ENCODE measurements at regions not wholly inside any gene's neighbourhood (a gene's known extent, or its start where the extent isn't known, plus 50 kb on each side); places are given as distances from the start of the nearest gene placed in this dataset.

DNA sequence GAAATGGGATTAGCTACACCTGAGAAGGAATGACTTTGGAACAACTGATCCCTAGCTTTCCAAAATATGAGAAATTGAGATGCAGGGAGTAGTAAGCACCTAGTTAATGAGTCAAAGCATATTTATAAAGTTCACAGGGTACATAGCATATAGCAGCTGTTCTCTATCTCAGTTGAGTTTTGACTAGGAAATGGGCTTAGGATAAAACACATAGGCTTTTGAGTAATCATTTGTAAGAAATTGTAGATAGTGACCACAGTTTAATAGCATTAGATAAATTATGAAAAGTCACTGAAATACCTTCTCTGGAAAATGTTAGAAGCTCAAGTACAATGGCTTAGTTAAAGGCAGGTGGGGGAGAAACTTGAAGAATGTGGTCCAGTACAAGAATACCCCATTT lies 444.7 kb upstream of the TNP1 start:
- H3K79me2 ChIP-seq (ENCODE audit: insufficient read depth, low read length) = no peaks in the 10 kb centered on the region
- H2AFZ ChIP-seq (ENCODE audit: insufficient read depth, low read depth, low read length, poor library complexity, severe bottlenecking) = no peak overlapping the region
- H4K20me1 ChIP-seq (ENCODE audit: insufficient read depth, low read length) = no peaks in the 10 kb centered on the region
- intact Hi-C loops (cut with micrococcal nuclease) = no loop called here
- H3K27me3 ChIP-seq (ENCODE audit: control insufficient read depth in 2 of 2, insufficient read depth in 2 of 2, low read length in 2 of 2) = peaks cover 68 to 91% of the 10 kb centered on the region in 2 donors
- no peak overlapping the region for H3K4me2 ChIP-seq (replicated peaks; ENCODE audit: extremely low read depth, low read length, poor library complexity, severe bottlenecking)
- Mint-ChIP-seq H3K9me3 (peaks cover 0 to 10% (median 1%) of the 10 kb centered on the region in 7 donors), H3K36me3 (no peaks in the 10 kb centered on the region), H3K4me3 (peak overlapping the region in 1 of 2 donors; percentile 65), H3K27ac (no peak overlapping the region), H3K27me3 (ENCODE audit: low read depth in 3 of 3) (peaks cover 70 to 96% (median 77%) of the 10 kb centered on the region in 3 donors), H3K4me1 (peaks cover 8% of the 10 kb centered on the region)
- no peak for DNase-seq
- H3K9me3 ChIP-seq (replicated peaks in 1 of 2; ENCODE audit: control insufficient read depth in 1 of 2, insufficient read depth in 1 of 2, low read length in 2 of 2) = no peaks in the 10 kb centered on the region
- H3K4me1 ChIP-seq (ENCODE audit: control insufficient read depth in 1 of 2, insufficient read depth in 2 of 2, low read length in 2 of 2) = peaks cover 0 to 7% of the 10 kb centered on the region in 2 donors
- H3K27ac ChIP-seq (ENCODE audit: low read depth in 1 of 2, low read length in 2 of 2) = no peak overlapping the region
- no peak for TF ChIP-seq CTCF (IDR thresholded peaks at IDR 0.05)
- no peak overlapping the region for H3K4me3 ChIP-seq (replicated peaks in 1 of 3; ENCODE audit: low read depth in 2 of 3, low read length in 3 of 3)
- H3K36me3 ChIP-seq (replicated peaks in 1 of 2; ENCODE audit: control insufficient read depth in 1 of 2, insufficient read depth in 2 of 2, low read length in 2 of 2) = no peaks in the 10 kb centered on the region
- H3K9ac ChIP-seq (ENCODE audit: insufficient read depth, low read length, poor library complexity, severe bottlenecking) = no peak overlapping the region

GRCh38 chr2:217302856-217303255 lies 443.0 kb upstream of the TNP1 start:
- Mint-ChIP-seq H3K4me1 (peaks cover 8% of the 10 kb centered on the region), H3K9me3 (peaks cover 0 to 5% (median 1%) of the 10 kb centered on the region in 7 donors), H3K27ac (peak overlapping the region in 1 of 7 donors; percentile 33), H3K36me3 (no peaks in the 10 kb centered on the region), H3K4me3 (peak overlapping the region in 1 of 2 donors; percentile 39), H3K27me3 (ENCODE audit: low read depth in 3 of 3) (peaks cover 59 to 91% (median 69%) of the 10 kb centered on the region in 3 donors)
- Histone ChIP-seq H3K4me2 (replicated peaks; ENCODE audit: extremely low read depth, low read length, poor library complexity, severe bottlenecking) (no peak overlapping the region), H3K27me3 (ENCODE audit: control insufficient read depth in 2 of 2, insufficient read depth in 2 of 2, low read length in 2 of 2) (peaks cover 64 to 84% of the 10 kb centered on the region in 2 donors), H3K9ac (ENCODE audit: insufficient read depth, low read length, poor library complexity, severe bottlenecking) (no peak overlapping the region), H3K36me3 (replicated peaks in 1 of 2; ENCODE audit: control insufficient read depth in 1 of 2, insufficient read depth in 2 of 2, low read length in 2 of 2) (no peaks in the 10 kb centered on the region), H3K27ac (ENCODE audit: low read depth in 1 of 2, low read length in 2 of 2) (no peak overlapping the region), H3K9me3 (replicated peaks in 1 of 2; ENCODE audit: control insufficient read depth in 1 of 2, insufficient read depth in 1 of 2, low read length in 2 of 2) (no peaks in the 10 kb centered on the region), H3K4me1 (ENCODE audit: control insufficient read depth in 1 of 2, insufficient read depth in 2 of 2, low read length in 2 of 2) (peaks cover 0 to 7% of the 10 kb centered on the region in 2 donors), H3K4me3 (replicated peaks in 1 of 3; ENCODE audit: low read depth in 2 of 3, low read length in 3 of 3) (no peak overlapping the region), H3K79me2 (ENCODE audit: insufficient read depth, low read length) (no peaks in the 10 kb centered on the region), H4K20me1 (ENCODE audit: insufficient read depth, low read length) (no peaks in the 10 kb centered on the region), H2AFZ (ENCODE audit: insufficient read depth, low read depth, low read length, poor library complexity, severe bottlenecking) (no peak overlapping the region)
- 81% methylated on average over 3 of the region's 3 CpGs for WGBS (ENCODE audit: insufficient coverage)
- intact Hi-C loops (cut with micrococcal nuclease) = no loop called here
- no peak for TF ChIP-seq CTCF (IDR thresholded peaks at IDR 0.05)
- no peak for DNase-seq

Data from CD14-positive monocyte (primary cell).